Fibroblast of lung (primary cell): ENCODE measurements at regions not wholly inside any gene's neighbourhood (a gene's known extent, or its start where the extent isn't known, plus 50 kb on each side); places are given as distances from the start of the nearest gene placed in this dataset.
A peak's percentile ranks its signal among the peaks of the same experiment; 100 is the strongest.

Source experiments
- DNase-seq, 2 donors: peaks; one replicate each; pipeline versions ENCODE4 v3.0.0 to v3.0.0-alpha.2; 2010; ENCODE audit warnings: low read depth in 2 of 2
- H2AFZ ChIP-seq: 2 replicates; pipeline ENCODE4 v1.5.1; 2012; ENCODE audit warnings: low read length, control low read depth, inconsistent platforms
- H3K27ac ChIP-seq: 2 replicates; pipeline ENCODE4 v1.5.1; 2011; ENCODE audit warnings: low read length, control low read depth; ENCODE audit not compliant: insufficient read depth
- H3K27me3 ChIP-seq: 2 replicates; pipeline ENCODE4 v1.5.1; 2011; ENCODE audit warnings: mild to moderate bottlenecking, low read length; ENCODE audit not compliant: control insufficient read depth, insufficient read depth
- H3K36me3 ChIP-seq: 2 replicates; pipeline ENCODE4 v1.5.1; 2011; ENCODE audit warnings: low read length; ENCODE audit not compliant: control insufficient read depth, insufficient read depth
- H3K4me1 ChIP-seq: 2 replicates; pipeline ENCODE4 v1.5.1; 2011; ENCODE audit warnings: low read length; ENCODE audit not compliant: control insufficient read depth, insufficient read depth; ENCODE audit errors: extremely low read depth
- H3K4me2 ChIP-seq: 2 replicates; pipeline ENCODE4 v1.5.1; 2011; ENCODE audit warnings: low read length, control low read depth; ENCODE audit not compliant: insufficient read depth; ENCODE audit errors: extremely low read depth
- H3K4me3 ChIP-seq, 4 experiments: fragments of 200-600 bp in 1 of 4; sonication (generic) in 1 of 4; replicated peaks in 1 of 4; 2 replicates each; pipeline ENCODE4 v1.5.1; 2011 to 2016; ENCODE audit warnings: low read length in 4 of 4, low read depth in 3 of 4, mild to moderate bottlenecking in 3 of 4, control low read depth in 2 of 4, inconsistent platforms in 1 of 4, mixed read lengths in 1 of 4; ENCODE audit not compliant: insufficient read depth in 1 of 4; ENCODE audit errors: control extremely low read depth in 1 of 4
- H3K79me2 ChIP-seq: 2 replicates; pipeline ENCODE4 v1.5.1; 2012; ENCODE audit warnings: mild to moderate bottlenecking, low read length, inconsistent platforms; ENCODE audit not compliant: control insufficient read depth, insufficient read depth
- H3K9ac ChIP-seq: 2 replicates; pipeline ENCODE4 v1.5.1; 2011; ENCODE audit warnings: mild to moderate bottlenecking, low read length, control low read depth; ENCODE audit not compliant: insufficient read depth
- H3K9me3 ChIP-seq: 2 replicates; pipeline ENCODE4 v1.5.1; 2012; ENCODE audit warnings: low read depth, low read length; ENCODE audit not compliant: control insufficient read depth, insufficient read depth
- H4K20me1 ChIP-seq: 2 replicates; pipeline ENCODE4 v1.5.1; 2011; ENCODE audit warnings: low read length; ENCODE audit not compliant: control insufficient read depth, insufficient read depth; ENCODE audit errors: extremely low read depth
- CTCF ChIP-seq, 2 donors: IDR thresholded peaks in 1 of 2; conservative IDR thresholded peaks in 1 of 2; 1 replicate in 1 of 2; 2 replicates in 1 of 2; pipeline ENCODE4 v1.5.1; 2011 to 2012; ENCODE audit warnings: low read length in 2 of 2, control low read depth in 1 of 2, inconsistent platforms in 1 of 2, low read depth in 1 of 2, mild to moderate bottlenecking in 1 of 2
- EZH2 ChIP-seq: IDR thresholded peaks from 2 replicates; pipeline ENCODE4 v1.5.1; 2012; ENCODE audit warnings: low read length, control low read depth, mild to moderate bottlenecking; ENCODE audit errors: missing control alignments

GRCh38 chr6:21958428-21958827 is 338.4 kb downstream of the PRL start:
- H3K36me3 ChIP-seq, result no peaks in the 10 kb centered on the region
- H3K27ac ChIP-seq, result no peak overlapping the region
- peaks cover 4% of the 10 kb centered on the region for H3K4me1 ChIP-seq
- no peak overlapping the region for H3K4me2 ChIP-seq
- H3K9ac ChIP-seq, result no peak overlapping the region
- no peaks in the 10 kb centered on the region for H3K27me3 ChIP-seq
- H3K4me3 ChIP-seq, result no peak overlapping the region
- H4K20me1 ChIP-seq, result no peaks in the 10 kb centered on the region
- H3K79me2 ChIP-seq, result no peaks in the 10 kb centered on the region
- H3K9me3 ChIP-seq, result no peaks in the 10 kb centered on the region
- no peak for DNase-seq
- H2AFZ ChIP-seq, result no peak overlapping the region
- TF ChIP-seq EZH2 (no peak), CTCF (conservative IDR thresholded peaks at IDR 0.05 in 1 of 2, IDR thresholded peaks at IDR 0.05 in 1 of 2; ENCODE audit: low read depth in 1 of 2, low read length in 2 of 2) (no peak)

- Histone ChIP-seq H3K9me3 (no peaks in the 10 kb centered on the region), H3K79me2 (no peaks in the 10 kb centered on the region), H3K27ac (no peak overlapping the region), H3K27me3 (no peaks in the 10 kb centered on the region), H2AFZ (no peak overlapping the region), H4K20me1 (no peaks in the 10 kb centered on the region), H3K4me3 (no peak overlapping the region), H3K9ac (no peak overlapping the region), H3K4me1 (no peaks in the 10 kb centered on the region), H3K4me2 (no peak overlapping the region), H3K36me3 (no peaks in the 10 kb centered on the region)
- peak in 1 of 2 donors; percentile 36 for DNase-seq
- TF ChIP-seq CTCF (conservative IDR thresholded peaks at IDR 0.05 in 1 of 2, IDR thresholded peaks at IDR 0.05 in 1 of 2; ENCODE audit: low read depth in 1 of 2, low read length in 2 of 2) (no peak), EZH2 (no peak)
Observed at GRCh38 chr6:21961226-21961625, 335.6 kb downstream of the PRL start.

GRCh38 chr6:21965016-21965415 is 331.8 kb downstream of the PRL start:
- TF ChIP-seq EZH2, result no peak
- TF ChIP-seq CTCF (conservative IDR thresholded peaks at IDR 0.05 in 1 of 2, IDR thresholded peaks at IDR 0.05 in 1 of 2; ENCODE audit: low read depth in 1 of 2, low read length in 2 of 2), result no peak
- H3K9me3 ChIP-seq, result no peaks in the 10 kb centered on the region
- no peaks in the 10 kb centered on the region for H3K4me1 ChIP-seq
- no peak overlapping the region for H2AFZ ChIP-seq
- H3K79me2 ChIP-seq, result no peaks in the 10 kb centered on the region
- no peaks in the 10 kb centered on the region for H3K36me3 ChIP-seq
- H3K4me3 ChIP-seq, result no peak overlapping the region
- no peak overlapping the region for H3K9ac ChIP-seq
- DNase-seq, result no peak
- no peak overlapping the region for H3K27ac ChIP-seq
- H3K4me2 ChIP-seq, result no peak overlapping the region
- H4K20me1 ChIP-seq, result no peaks in the 10 kb centered on the region
- H3K27me3 ChIP-seq, result no peaks in the 10 kb centered on the region
